GM21367 (cell line): ENCODE measurements at regions not wholly inside any gene's neighbourhood (a gene's known extent, or its start where the extent isn't known, plus 50 kb on each side); places are given as distances from the start of the nearest gene placed in this dataset.
"Not testable (repeated sequence)": the region's sequence is repeated elsewhere in the genome, so short reads cannot be mapped to it uniquely, and the experiment has no call there.

Experiments used
- ATAC-seq: cut with Tn5 transposase; IDR thresholded peaks from one replicate; pipeline ENCODE4 v1.9.1; 2021; ENCODE audit not compliant: unreplicated experiment

DNA sequence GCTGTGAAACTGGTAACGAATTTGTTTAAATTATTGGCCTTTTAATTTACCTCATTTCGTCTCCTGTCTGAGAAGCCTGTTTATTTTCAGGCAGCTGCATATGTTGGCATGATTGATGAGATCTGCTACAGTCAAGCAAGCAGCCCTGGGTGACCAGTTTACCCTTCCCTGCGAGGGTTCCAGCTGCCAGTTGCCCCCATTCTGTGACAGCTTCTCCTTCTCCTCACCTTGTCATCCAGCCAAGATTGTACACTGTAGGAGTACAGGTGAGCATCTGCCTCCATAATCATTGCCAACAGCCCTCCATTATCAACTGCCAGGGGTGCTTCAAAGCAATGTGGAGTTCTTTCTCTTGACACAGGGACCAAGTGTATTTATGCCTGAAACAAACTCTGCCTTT lies 1979.9 kb upstream of the PRR20A start:
- ATAC-seq, result no peak

DNA sequence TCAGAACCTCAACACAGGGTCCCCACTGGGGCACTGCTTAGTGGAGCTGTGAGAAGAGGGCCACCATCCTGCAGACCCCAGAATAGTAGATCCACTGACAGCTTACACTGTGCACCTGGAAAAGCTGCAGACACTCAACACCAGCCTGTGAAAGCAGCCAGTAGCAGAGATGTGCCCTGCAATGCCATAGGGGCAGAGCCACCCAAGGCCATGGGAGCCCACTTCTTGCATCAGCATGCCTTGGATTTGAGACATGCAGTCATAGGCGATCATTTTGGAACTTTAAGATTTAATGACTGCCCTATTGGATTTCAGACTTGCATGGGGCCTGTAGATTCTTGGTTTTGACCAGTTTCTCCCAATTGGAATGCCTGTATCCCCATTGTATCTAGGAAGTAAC lies 1962.1 kb upstream of the PRR20A start:
- not testable (repeated sequence) for ATAC-seq

DNA sequence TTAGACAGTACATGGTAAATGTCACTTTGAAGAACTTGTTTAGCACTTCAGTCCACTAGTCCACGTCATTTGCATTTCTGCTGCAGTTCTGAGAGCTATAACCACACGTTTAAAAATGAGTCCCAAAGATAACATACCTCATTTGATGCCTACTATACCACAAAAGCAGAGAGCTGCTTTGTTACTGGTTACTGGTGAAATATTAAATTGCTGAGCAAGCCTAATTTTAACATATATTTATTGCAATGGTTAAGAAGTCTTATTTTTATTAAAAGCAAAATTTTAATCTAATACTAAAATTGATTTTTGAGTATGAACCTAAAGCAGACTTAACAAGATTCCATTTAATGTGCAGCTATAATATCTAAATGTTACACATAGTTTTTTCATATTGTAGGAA lies 1949.7 kb upstream of the PRR20A start:
- ATAC-seq, result no peak

DNA sequence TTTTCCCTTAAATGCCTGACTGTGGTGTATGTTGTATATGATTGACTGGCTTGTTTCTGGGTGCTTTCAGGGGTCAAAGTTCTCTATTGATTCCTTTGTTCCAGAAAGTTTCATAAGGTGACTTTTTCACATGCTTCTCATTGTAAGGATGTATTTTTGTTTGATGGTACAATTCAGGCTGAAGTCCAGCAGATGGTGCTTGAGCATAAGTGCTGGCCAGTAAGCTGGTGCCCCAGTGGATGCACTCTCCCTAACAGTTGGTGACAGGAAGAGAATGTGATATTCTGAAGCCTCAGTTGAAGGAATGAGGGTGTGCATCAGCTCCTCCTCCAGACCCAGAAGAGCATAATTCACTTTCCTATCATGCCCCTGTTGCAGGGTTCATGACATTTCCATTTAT lies 1941.6 kb upstream of the PRR20A start:
- no peak for ATAC-seq

DNA sequence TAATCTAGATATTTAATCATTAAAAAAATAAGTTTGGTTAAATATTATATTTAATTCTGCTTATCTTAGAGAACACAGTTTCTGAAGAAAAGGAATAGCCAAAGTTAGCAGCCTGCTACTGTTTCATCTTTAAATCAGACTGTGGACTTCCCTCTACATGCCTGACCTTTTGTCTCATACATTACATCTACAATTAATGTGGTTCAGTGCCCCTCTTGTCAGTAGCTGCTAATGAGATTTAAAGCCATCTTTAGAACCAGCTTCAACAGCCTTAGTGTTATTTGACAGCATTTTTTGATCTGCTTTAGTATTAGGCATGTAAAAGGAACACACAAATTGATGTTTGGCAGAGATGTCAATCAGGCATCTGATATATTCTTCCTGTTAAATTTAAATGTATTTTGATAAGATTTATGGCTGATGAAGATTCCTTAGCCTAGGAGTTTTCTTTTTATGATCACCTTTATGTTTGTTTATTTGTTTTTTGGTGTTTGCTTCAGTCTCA lies 1925.8 kb upstream of the PRR20A start:
- ATAC-seq, result no peak

DNA sequence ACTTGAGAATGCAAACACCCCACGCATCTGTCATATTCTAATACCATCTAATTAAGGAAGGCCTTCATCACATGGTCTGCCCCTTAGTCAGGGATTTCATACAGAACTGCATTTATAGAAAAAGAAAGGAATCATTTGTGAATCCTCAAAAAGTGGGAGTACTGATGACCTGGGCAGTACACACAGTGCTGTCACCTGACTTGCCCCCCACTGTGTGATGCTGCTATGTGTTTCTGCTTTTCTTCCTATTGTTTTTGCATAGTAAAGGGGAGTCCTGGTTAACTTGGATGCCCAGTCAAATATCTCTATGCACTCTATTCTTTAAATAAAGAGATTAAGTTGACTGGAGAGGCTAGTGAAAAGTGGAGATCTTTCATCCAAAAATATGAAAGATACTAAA lies 1921.2 kb upstream of the PRR20A start:
- no peak for ATAC-seq

DNA sequence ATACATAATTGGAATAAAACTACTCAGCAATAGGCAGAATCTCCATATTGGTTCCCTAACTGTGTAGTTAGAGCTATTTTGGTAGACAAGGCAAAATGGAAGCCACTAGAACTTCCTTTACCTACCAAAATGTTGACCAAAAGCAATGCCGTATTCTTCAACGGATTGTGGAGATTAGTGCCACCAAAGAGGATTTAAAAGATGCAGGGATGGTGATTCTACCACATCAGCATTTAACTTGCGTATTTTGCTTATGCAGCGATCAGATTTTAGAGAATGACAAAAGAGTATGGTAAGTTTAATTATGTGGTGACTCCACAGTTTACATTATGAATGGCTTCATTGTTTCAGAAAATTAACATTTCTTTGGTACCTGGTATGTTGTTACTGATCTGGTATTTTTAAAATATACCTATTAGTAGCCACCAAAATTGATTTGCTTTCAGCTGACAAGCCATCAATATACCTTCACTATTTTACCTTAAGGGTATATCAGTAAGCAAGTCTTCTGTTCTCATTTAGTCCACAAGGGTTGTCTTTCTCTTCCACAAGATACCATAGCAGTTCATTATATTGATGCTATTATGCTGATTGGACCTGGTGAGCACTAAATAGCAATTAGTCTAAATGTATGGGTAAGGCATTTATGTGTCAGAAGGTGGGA lies 1910.7 kb upstream of the PRR20A start:
- ATAC-seq, result no peak

DNA sequence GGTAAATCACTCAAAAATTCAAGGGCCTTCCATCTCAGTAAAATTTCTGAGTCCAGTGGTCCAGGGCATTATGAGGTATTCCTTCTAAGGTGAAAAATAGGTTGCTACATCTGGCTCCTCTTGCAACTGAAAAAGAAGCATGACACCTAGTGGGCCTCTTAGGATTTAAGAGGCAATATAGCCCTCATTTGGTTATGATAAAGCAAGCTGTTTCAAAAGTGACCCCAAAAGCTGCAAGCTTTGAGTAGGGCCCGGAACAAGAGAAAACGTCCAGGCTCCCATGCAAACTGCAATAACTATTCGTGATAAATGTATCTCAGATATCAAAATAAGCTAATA lies 1910.2 kb upstream of the PRR20A start:
- ATAC-seq, result no peak

DNA sequence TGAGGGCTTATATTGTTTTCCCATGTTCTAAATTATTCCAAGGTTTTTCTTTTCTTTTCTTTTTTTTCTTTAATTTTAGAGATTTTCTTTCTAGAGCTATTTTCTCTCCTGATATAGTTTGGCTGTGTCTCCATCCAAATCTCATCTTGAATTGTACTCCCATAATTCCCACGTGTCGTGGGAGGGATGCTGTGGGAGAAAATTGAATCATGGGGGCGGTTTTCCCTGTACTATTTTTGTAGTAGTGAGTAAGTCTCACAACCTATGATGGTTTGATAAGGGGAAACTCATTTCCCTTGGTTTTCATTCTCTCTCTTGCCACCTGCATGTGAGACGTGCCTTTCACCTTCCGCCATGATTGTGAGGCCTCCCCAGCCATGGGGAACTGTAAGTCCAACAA lies 1906.4 kb upstream of the PRR20A start:
- ATAC-seq, result no peak

DNA sequence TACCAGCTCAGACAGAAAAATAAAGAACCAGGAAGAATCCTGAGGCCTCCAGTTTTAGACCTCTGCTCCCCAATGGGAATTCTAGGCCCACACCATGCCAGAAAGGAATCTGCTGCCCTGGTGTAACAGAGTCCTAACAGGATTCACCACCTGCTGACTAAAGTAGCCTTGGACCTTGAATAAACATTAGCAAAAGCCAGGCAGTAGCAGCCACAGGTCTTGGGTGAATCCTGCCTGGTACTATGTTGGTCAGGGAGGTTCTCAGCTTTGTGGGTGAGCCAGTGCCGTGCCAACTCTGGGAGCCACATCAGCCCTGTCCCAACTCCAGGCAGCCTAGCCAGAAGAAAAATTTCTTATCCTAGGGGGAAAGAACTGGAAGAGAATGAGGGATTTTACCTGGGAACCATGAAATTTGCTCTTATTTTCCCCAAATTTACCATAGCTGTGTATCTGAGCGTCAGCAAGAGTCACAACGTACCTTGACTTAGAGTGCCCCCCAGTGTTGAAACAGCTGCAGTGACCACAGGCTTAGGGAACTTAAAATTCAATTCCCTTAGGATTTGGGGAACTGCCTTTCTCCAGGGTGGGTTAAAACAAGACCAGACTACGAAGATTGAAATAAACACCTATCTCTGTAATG lies 1895.6 kb upstream of the PRR20A start:
- no peak for ATAC-seq

DNA sequence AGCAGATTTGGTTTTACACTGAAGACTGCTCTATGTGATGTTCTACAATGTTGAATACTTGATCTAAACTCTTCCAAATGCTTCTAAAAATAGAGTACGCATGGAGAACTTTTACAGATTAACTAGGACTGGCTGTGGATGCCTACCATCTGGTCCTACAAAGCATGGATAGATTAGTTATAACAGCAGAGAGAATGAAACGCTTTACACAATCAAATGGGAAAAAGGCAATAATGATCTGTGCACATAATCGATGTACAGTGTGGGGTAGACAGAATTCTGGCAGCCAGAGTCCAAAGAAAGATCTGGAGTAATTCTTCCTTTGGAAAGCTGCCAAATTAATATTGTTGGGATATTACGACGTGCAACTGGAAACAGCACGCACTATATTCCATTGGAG lies 1885.5 kb upstream of the PRR20A start:
- ATAC-seq, result no peak

DNA sequence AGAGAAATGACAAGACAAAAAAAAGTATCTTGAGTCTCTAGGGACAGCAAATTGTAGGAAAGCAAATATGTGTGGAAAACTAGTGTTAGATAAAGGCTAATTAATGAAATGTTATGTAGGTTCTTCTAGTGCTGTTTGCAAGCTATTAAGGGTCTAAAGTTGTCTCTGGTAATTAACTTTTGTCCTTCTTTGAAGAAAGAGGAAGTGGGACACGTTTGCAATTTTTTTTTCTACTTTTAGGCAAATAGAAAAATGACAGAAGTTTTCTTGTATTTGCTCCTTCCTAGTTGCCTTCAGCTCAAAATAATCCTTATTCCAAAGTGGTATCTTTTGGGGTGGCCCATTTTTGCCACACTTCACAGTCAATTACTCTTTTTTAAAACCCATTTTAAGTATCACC lies 1877.7 kb upstream of the PRR20A start:
- no peak for ATAC-seq

DNA sequence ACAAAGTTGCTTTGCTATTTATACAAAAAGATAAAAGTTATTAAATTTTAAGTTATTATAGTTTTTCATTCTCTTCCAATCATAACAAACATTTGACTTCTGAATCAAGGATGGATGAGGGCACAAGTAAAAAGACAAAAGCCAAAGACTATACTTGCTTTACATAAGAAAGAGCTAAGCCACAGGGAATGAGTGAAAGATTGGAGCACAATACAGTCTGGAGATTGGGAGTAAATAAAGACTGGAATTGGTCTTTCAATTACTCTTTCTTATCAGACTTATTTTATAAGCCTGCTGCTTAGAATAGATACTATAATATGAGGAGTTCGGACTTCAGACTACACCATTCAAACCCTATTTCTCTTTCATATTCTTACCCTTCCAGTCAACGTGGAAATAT lies 1874.1 kb upstream of the PRR20A start:
- no peak for ATAC-seq

DNA sequence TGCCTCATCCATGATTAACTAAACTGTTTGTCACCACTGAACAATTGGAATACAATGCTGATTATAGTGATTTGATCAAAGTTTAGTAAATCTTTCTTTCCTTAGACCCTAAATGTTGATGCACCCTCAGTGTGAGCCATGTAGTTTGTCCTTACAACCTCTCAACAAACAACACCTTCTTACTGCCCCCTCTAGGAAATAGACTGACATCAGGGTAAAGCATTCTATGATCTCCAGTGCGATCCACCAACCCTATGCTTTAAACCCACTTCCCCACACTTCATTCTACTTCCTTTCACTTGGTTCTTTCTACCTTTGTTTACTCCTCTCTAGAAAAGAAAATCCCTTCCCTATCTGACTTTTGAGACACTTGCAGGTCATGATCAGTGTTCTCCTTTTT lies 1842.5 kb upstream of the PRR20A start:
- no peak for ATAC-seq

DNA sequence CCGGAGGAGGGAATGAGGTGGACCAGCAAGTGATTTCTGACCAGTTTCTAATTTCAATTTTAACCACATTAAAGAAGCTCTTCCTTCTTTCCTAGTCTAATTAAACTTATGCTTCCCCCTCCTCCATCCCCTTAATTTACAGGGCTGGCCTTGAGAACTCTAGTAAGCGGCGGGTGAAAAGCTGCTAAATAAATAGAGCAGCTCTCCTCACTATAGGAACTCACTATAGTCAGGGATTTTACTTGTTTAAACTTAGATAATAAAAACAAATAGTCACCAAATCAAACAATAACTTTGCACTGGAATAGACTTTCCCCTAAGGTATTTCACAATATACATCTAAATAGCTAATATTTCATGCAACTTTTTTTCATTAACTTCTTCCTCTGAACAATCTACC lies 1838.2 kb upstream of the PRR20A start:
- ATAC-seq, result no peak

DNA sequence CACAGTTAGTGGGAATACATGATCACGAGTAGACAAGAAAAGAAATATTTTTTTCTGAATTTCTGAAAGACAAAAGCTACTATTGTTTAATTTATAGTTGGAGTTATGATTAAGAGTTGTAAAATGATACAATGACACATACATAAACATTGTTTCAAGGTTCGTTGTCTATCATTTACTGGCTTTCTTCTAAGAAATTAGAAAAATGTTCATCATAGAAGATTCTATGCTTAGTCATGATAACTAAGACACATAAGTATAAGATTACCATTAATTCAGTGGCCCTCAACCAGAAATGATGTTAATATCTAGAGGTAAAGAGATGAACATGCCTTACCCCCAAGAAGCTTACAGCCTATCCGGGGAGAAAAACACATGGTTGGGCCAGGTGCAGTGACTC lies 1832.8 kb upstream of the PRR20A start:
- no peak for ATAC-seq

DNA sequence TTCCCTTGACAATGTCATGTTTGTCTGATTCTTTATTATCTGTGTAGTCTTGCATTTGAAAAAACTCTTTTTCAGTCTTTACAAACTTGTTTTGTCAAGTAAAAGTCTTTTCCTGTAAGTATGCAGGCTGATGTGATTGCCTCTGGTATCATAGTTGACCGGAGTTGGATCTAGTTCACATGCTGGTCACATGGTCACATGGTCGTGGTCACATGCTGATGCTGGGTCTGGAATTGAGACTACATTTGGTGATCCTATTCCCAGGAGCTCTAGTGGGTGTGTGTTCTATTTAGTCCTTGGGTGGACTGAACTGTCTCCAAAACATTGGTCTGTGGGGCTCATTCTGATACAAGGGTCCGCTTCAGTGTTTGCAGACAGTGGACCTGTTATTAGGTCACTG lies 1798.8 kb upstream of the PRR20A start:
- no peak for ATAC-seq

DNA sequence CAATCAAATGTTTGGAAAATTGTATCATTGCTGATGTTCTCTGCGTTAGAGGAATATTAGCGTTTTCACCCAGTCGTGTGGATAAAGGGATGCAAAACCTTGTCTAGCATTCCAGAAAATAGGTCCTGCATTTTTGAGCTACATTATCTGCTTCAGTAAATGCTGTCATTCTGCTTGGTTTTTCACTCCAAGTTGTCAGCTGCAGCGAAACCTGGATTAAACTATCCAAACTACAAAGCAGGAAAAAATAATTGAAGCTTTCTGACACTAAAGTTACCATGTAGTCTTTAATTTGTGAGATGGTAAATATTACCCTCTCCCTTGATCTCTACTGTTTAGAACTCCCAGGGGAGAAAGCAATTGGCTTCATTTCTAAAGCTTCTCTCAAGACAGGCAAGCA lies 1795.5 kb upstream of the PRR20A start:
- ATAC-seq, result no peak

DNA sequence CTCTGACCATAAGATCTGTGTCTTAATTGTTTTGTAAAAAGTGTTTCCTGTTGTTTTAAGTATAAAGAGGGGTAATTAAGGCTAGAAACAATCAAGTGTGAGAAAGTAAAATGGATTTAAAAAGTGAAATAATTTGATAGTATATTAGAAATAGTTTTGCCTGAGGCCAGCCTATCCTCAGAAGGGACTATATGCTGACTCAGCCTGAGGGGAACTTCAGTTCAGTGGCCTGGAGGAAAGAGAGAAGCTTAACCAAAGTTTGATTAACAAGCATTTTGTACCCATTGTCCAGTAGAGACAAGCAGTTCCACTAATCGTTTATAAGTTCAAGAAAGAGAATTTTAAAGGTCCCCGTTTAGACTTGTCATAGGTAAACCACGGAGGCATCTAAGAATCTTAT lies 1793.2 kb upstream of the PRR20A start:
- ATAC-seq, result no peak

DNA sequence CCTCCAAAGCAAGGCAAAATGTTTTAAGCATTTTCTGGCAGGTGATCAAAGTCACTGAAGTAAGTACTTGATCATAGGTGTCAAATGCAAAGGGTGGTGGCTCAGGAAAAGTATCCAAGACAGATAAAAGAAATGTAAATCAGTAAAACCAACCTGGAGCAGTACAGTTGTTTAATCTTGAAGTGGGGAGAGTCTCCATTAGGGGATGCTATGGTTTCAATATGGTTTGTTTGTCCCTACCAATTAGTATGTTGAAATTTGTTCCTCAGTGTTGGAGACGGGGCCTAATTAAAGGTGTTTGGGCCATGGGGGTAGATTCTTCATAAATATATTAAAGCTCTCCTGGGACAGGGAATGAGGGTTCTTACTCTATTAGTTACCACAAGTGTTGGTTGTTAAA lies 1781.7 kb upstream of the PRR20A start:
- ATAC-seq, result no peak

DNA sequence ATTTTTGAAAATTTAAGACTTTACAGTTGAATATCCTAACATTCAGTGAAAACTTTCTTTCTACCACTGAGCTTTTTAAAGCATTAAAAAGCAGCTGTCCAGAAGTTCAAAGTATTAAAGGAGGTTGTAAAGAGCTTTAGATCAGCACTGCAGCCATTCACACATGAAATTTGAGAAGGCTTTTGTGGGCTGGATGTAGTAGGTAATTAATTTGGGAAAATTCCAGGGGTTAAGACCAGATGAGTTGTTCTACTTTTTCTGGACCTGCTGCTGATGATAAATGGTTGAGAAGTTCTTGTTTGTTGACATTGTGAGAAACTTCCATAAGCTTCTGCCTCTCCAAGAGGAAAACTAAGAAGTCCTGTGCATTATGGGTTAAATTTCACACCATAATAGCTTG lies 1779.6 kb upstream of the PRR20A start:
- no peak for ATAC-seq

DNA sequence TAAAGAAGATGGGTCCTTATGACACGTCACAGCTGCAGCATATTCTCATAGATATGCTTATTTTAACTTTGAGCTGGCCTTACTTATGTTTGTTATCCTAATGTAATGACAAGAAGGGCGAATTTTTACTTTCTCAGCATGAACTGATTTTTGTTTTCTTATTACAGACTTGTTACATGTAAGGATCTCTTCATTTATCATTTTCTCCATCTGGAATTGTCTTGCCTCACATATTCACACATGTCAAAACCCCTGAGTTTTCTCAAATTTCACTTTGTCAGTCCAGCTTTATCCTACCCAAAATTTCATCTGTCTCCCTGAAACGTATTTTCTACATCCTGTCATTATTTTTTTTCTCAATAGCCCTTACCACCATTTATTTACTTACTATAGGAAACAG lies 1774.0 kb upstream of the PRR20A start:
- no peak for ATAC-seq

DNA sequence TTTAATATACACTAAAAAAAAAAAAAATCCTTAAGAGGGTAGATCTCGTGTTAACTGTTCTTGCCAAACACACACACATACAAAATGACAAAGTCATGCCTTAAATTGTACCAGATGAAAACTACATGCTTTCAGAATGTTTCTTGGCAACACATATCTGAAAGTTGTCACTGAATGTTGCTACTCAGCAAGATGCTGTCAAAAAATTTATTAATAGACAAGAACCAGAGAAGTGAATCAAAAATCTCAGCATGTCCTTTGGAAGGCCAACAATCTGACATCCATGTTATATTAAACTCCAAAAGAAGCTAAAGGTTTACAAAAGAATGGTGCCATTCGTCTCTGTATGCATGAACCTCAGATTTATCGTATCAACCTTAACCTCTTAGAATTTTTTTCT lies 1746.2 kb upstream of the PRR20A start:
- ATAC-seq, result no peak
